GM12878 (cell line): ENCODE measurements at regions not wholly inside any gene's neighbourhood (a gene's known extent, or its start where the extent isn't known, plus 50 kb on each side); places are given as distances from the start of the nearest gene placed in this dataset.

ENCODE experiments used
- ETV6 ChIP-seq, 2 experiments: fragments of 450-650 bp in 1 of 2; IDR thresholded peaks in 1 of 2; conservative IDR thresholded peaks in 1 of 2; 2 replicates each; pipeline ENCODE4 v1.6.1; 2014; ENCODE audit warnings: antibody characterized with exemption in 1 of 2, borderline replicate concordance in 1 of 2, low read depth in 1 of 2, mild to moderate bottlenecking in 1 of 2, moderate library complexity in 1 of 2
- RAD21 ChIP-seq: IDR thresholded peaks from 2 replicates; pipeline ENCODE4 v1.6.1; 2011; ENCODE audit warnings: mild to moderate bottlenecking, low read depth, low read length, moderate library complexity; ENCODE audit not compliant: insufficient read depth
- TF ChIP-seq, protein P1 (sequence below), 3 experiments: IDR thresholded peaks in 2 of 3; conservative IDR thresholded peaks in 1 of 3; 2 replicates each; pipeline ENCODE4 v1.5.1; 2011; ENCODE audit warnings: low read depth in 3 of 3, low read length in 3 of 3, mild to moderate bottlenecking in 3 of 3, control low read depth in 2 of 3, moderate library complexity in 2 of 3, inconsistent platforms in 1 of 3, mixed read lengths in 1 of 3; ENCODE audit not compliant: control insufficient read depth in 2 of 3, insufficient read depth in 1 of 3; ENCODE audit errors: extremely low read depth in 1 of 3
- TF ChIP-seq, protein P2 (sequence below): IDR thresholded peaks from 2 replicates; pipeline ENCODE4 v1.6.1; 2011; ENCODE audit warnings: borderline replicate concordance, low read depth, mild to moderate bottlenecking, moderate library complexity, mixed read lengths, low read length; ENCODE audit not compliant: insufficient read depth; ENCODE audit errors: extremely low read length

DNA sequence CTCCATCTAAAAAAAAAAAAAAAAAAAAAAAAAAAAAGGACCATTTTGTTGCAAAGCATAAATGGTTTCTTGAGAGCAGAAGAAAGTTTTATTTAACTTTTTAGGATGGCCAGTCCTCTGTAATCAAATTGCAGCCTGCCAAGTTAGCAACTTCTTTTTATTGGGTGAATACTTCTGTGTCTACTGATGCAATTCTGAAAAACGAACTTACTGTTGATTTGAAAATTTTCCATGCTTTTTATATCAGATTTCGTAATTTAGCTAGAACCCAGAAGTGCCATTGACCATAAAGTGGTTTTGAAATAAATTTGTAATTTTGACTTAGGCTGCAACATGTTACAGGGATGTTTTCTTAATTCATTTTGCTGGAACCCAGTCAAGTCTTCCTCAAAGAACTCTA, 269.1 kb upstream of the ACTBL2 start:
- TF ChIP-seq, protein P1, sequence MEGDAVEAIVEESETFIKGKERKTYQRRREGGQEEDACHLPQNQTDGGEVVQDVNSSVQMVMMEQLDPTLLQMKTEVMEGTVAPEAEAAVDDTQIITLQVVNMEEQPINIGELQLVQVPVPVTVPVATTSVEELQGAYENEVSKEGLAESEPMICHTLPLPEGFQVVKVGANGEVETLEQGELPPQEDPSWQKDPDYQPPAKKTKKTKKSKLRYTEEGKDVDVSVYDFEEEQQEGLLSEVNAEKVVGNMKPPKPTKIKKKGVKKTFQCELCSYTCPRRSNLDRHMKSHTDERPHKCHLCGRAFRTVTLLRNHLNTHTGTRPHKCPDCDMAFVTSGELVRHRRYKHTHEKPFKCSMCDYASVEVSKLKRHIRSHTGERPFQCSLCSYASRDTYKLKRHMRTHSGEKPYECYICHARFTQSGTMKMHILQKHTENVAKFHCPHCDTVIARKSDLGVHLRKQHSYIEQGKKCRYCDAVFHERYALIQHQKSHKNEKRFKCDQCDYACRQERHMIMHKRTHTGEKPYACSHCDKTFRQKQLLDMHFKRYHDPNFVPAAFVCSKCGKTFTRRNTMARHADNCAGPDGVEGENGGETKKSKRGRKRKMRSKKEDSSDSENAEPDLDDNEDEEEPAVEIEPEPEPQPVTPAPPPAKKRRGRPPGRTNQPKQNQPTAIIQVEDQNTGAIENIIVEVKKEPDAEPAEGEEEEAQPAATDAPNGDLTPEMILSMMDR (IDR thresholded peaks at IDR 0.05 in 2 of 3, conservative IDR thresholded peaks at IDR 0.05 in 1 of 3; ENCODE audit: control insufficient read depth in 2 of 3, extremely low read depth in 1 of 3, insufficient read depth in 1 of 3, low read depth in 3 of 3, low read length in 3 of 3) = no peak
- TF ChIP-seq ETV6 (conservative IDR thresholded peaks at IDR 0.05 in 1 of 2, IDR thresholded peaks at IDR 0.05 in 1 of 2; ENCODE audit: borderline replicate concordance in 1 of 2, low read depth in 1 of 2) = no peak
- TF ChIP-seq RAD21 = no peak
- TF ChIP-seq, protein P2, sequence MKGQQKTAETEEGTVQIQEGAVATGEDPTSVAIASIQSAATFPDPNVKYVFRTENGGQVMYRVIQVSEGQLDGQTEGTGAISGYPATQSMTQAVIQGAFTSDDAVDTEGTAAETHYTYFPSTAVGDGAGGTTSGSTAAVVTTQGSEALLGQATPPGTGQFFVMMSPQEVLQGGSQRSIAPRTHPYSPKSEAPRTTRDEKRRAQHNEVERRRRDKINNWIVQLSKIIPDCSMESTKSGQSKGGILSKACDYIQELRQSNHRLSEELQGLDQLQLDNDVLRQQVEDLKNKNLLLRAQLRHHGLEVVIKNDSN = no peak
